Panc1 (cell line): ENCODE measurements at regions not wholly inside any gene's neighbourhood (a gene's known extent, or its start where the extent isn't known, plus 50 kb on each side); places are given as distances from the start of the nearest gene placed in this dataset.
"Not testable (repeated sequence)": the region's sequence is repeated elsewhere in the genome, so short reads cannot be mapped to it uniquely, and the experiment has no call there.

Experiments
- ATAC-seq: fragments of 200-7000 bp; cut with Tn5 transposase; 2 replicates; pipeline ENCODE4 v1.9.1; 2020; ENCODE audit warnings: mild to moderate bottlenecking, moderate library complexity
- BruUV-seq: library from RNA; stranded (reverse); fragments of 400-500 nt; replicated peaks from 2 replicates; lab custom pipeline; 2021; lab: Mats Ljungman, UMichigan
- CTCF ChIA-PET: fragments of 300-600 bp; sonication (Branson Sonifier 250); formaldehyde crosslinking; loops from one replicate; lab custom pipeline; 2022; ENCODE audit warnings: antibody characterized with exemption; lab: Charles Lee
- POLR2A ChIA-PET: fragments of 300-600 bp; sonication (Branson Sonifier 250); formaldehyde crosslinking; loops from one replicate; lab custom pipeline; 2022; ENCODE audit warnings: antibody characterized with exemption; lab: Charles Lee
- DNase-seq: peaks from one replicate; pipeline ENCODE4 v3.0.0-alpha.2; 2010; ENCODE audit warnings: low read depth, low spot score
- H3K27ac ChIP-seq: 2 replicates; pipeline ENCODE4 v1.5.1; 2011; ENCODE audit warnings: mild to moderate bottlenecking, low read length, inconsistent platforms
- H3K27me3 ChIP-seq: fragments of 200-500 bp; sonication (Bioruptor generic); 2 replicates; pipeline ENCODE4 v1.6.0; 2014; ENCODE audit warnings: low read length, inconsistent platforms; ENCODE audit not compliant: control insufficient read depth, insufficient read depth
- H3K36me3 ChIP-seq: fragments of 200-500 bp; sonication (Bioruptor generic); 2 replicates; pipeline ENCODE4 v1.5.1; 2014; ENCODE audit warnings: inconsistent platforms, mild to moderate bottlenecking, low read length, moderate library complexity; ENCODE audit not compliant: control insufficient read depth, insufficient read depth
- H3K4me1 ChIP-seq: 2 replicates; pipeline ENCODE4 v1.5.1; 2011; ENCODE audit warnings: inconsistent platforms, mild to moderate bottlenecking, low read length, moderate library complexity; ENCODE audit not compliant: control insufficient read depth, insufficient read depth
- H3K4me3 ChIP-seq, 2 experiments: 2 replicates each; pipeline ENCODE4 v1.5.1; 2011 to 2012; ENCODE audit warnings: low read depth in 2 of 2, low read length in 2 of 2, mild to moderate bottlenecking in 2 of 2, inconsistent platforms in 1 of 2, moderate library complexity in 1 of 2
- H3K9me3 ChIP-seq: fragments of 200-500 bp; sonication (Bioruptor generic); 2 replicates; pipeline ENCODE4 v1.5.1; 2014; ENCODE audit warnings: low read depth, mild to moderate bottlenecking, inconsistent platforms, low read length, moderate library complexity; ENCODE audit not compliant: control insufficient read depth, insufficient read depth
- CTCF ChIP-seq: fragments of 450-650 bp; IDR thresholded peaks from 2 replicates; pipeline ENCODE4 v1.5.1; 2017; ENCODE audit warnings: mild to moderate bottlenecking
- POLR2AphosphoS5 ChIP-seq: IDR thresholded peaks from 2 replicates; pipeline ENCODE4 v1.6.1; 2012; ENCODE audit warnings: mild to moderate bottlenecking, low read depth, low read length, moderate library complexity
- REST ChIP-seq, 2 experiments: IDR thresholded peaks; 2 replicates each; pipeline ENCODE4 v1.6.1; 2011 to 2012; ENCODE audit warnings: low read depth in 2 of 2, control low read depth in 1 of 2, low read length in 1 of 2, mild to moderate bottlenecking in 1 of 2, moderate library complexity in 1 of 2; ENCODE audit not compliant: insufficient read depth in 1 of 2
- SIN3A ChIP-seq: IDR thresholded peaks from 2 replicates; pipeline ENCODE4 v1.6.1; 2012; ENCODE audit warnings: low read depth, mild to moderate bottlenecking, low read length, moderate library complexity, borderline replicate concordance; ENCODE audit not compliant: insufficient read depth
- TCF7L2 ChIP-seq: IDR thresholded peaks from 2 replicates; pipeline ENCODE4 v1.6.1; 2011; ENCODE audit warnings: mild to moderate bottlenecking, low read depth, low read length, inconsistent platforms
- in situ Hi-C: cut with HindIII; loops from 2 replicates; pipeline ENCODE4 v1.10.0; 2016; ENCODE audit warnings: low sequenced_read_pairs, low pct_unique_long_range_greater_than_20kb
- intact Hi-C: fragments of 100-400 bp; cut with micrococcal nuclease; formaldehyde crosslinking; loops from one replicate; pipeline ENCODE4 v1.10.0; 2022; ENCODE audit not compliant: unreplicated experiment

GRCh38 chrX:63186137-63186536 lies 165.0 kb downstream of the SPIN4 start:
- in situ Hi-C loops (no loop called here), intact Hi-C loops (no loop called here)
- Histone ChIP-seq H3K27ac (no peak overlapping the region), H3K9me3 (no peaks in the 10 kb centered on the region), H3K4me1 (no peaks in the 10 kb centered on the region; the same call in 1 of the 2 replicates), H3K36me3 (no peaks in the 10 kb centered on the region), H3K27me3 (no peaks in the 10 kb centered on the region), H3K4me3 (no peak overlapping the region)
- ATAC-seq (no peak), DNase-seq (no peak)
- POLR2A ChIA-PET: no interaction called here
- CTCF ChIA-PET: no interaction called here
- BruUV-seq: no TSS peak
- TF ChIP-seq CTCF (no peak), TCF7L2 (no peak), REST (IDR thresholded peaks at IDR 0.05; ENCODE audit: insufficient read depth in 1 of 2, low read depth in 2 of 2, low read length in 1 of 2) (no peak), SIN3A (no peak), POLR2AphosphoS5 (no peak)

GRCh38 chrX:63179852-63180251 lies 171.3 kb downstream of the SPIN4 start:
- H3K27me3 ChIP-seq, H3K4me3 ChIP-seq, H3K4me1 ChIP-seq, DNase-seq, ATAC-seq, H3K9me3 ChIP-seq, in situ Hi-C loops, POLR2A ChIA-PET, CTCF ChIA-PET, H3K36me3 ChIP-seq, H3K27ac ChIP-seq, BruUV-seq, intact Hi-C loops: not testable (repeated sequence)

GRCh38 chrX:63176578-63176977 lies 174.6 kb downstream of the SPIN4 start:
- DNase-seq, H3K36me3 ChIP-seq, H3K27ac ChIP-seq, H3K4me1 ChIP-seq, intact Hi-C loops, CTCF ChIA-PET, in situ Hi-C loops, H3K9me3 ChIP-seq, H3K27me3 ChIP-seq, BruUV-seq, POLR2A ChIA-PET, H3K4me3 ChIP-seq, ATAC-seq: not testable (repeated sequence)

- H3K36me3 ChIP-seq, CTCF ChIA-PET, H3K4me1 ChIP-seq, intact Hi-C loops, H3K27ac ChIP-seq, POLR2A ChIA-PET, DNase-seq, in situ Hi-C loops, H3K27me3 ChIP-seq, ATAC-seq, H3K9me3 ChIP-seq, H3K4me3 ChIP-seq, BruUV-seq: not testable (repeated sequence)
Measured at GRCh38 chrX:63173841-63174718, 177.1 kb downstream of the SPIN4 start.

- H3K4me1 ChIP-seq, CTCF ChIA-PET, intact Hi-C loops, H3K4me3 ChIP-seq, POLR2A ChIA-PET, H3K36me3 ChIP-seq, H3K27me3 ChIP-seq, H3K9me3 ChIP-seq, BruUV-seq, in situ Hi-C loops, DNase-seq, H3K27ac ChIP-seq: not testable (repeated sequence)
- peak; percentile 66; the same call in 1 of the 2 replicates for ATAC-seq
Measured at GRCh38 chrX:63169416-63169815, 181.7 kb downstream of the SPIN4 start.
